ENCODE measurements at regions not wholly inside any gene's neighbourhood (a gene's known extent, or its start where the extent isn't known, plus 50 kb on each side); places are given as distances from the start of the nearest gene placed in this dataset.

DNA sequence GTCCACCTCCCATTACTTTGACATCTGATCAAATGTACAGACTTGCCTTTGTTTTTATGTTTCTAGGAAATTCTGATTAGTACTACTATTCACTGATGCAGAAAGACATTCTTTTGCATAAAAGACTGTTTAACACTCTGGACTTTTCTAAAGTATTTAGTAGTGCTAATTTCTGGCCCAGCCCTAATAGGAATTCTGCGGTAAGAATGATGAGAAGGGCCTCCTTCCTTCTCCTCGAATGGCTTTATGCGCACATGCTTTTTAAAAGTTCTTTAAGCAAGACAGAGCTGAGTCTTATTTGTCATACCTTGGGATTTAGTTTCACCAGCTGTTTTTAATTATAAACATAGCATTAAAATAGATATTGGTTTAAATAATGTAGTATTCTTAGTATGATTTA lies 192.3 kb upstream of the RBMS3 start:
- TF ChIP-seq, protein P1, sequence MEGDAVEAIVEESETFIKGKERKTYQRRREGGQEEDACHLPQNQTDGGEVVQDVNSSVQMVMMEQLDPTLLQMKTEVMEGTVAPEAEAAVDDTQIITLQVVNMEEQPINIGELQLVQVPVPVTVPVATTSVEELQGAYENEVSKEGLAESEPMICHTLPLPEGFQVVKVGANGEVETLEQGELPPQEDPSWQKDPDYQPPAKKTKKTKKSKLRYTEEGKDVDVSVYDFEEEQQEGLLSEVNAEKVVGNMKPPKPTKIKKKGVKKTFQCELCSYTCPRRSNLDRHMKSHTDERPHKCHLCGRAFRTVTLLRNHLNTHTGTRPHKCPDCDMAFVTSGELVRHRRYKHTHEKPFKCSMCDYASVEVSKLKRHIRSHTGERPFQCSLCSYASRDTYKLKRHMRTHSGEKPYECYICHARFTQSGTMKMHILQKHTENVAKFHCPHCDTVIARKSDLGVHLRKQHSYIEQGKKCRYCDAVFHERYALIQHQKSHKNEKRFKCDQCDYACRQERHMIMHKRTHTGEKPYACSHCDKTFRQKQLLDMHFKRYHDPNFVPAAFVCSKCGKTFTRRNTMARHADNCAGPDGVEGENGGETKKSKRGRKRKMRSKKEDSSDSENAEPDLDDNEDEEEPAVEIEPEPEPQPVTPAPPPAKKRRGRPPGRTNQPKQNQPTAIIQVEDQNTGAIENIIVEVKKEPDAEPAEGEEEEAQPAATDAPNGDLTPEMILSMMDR (IDR thresholded peaks at IDR 0.05; ENCODE audit: low read length) = no peak
- TF ChIP-seq EZH2 (optimal IDR thresholded peaks at IDR 0.05; ENCODE audit: low read depth, low read length) = no peak

All from MM.1S (cell line).